ENCODE measurements at regions not wholly inside any gene's neighbourhood (a gene's known extent, or its start where the extent isn't known, plus 50 kb on each side); places are given as distances from the start of the nearest gene placed in this dataset.

GRCh38 chr3:137669519-137670060 lies 94.5 kb upstream of the SOX14 start:
- TF ChIP-seq CTCF (IDR thresholded peaks at IDR 0.05) (no peak), POLR2A (IDR thresholded peaks at IDR 0.05) (no peak)

Data from uterus (tissue), 2 donors.